ENCODE measurements at regions not wholly inside any gene's neighbourhood (a gene's known extent, or its start where the extent isn't known, plus 50 kb on each side); places are given as distances from the start of the nearest gene placed in this dataset.
"Not testable (repeated sequence)": the region's sequence is repeated elsewhere in the genome, so short reads cannot be mapped to it uniquely, and the experiment has no call there.

DNA sequence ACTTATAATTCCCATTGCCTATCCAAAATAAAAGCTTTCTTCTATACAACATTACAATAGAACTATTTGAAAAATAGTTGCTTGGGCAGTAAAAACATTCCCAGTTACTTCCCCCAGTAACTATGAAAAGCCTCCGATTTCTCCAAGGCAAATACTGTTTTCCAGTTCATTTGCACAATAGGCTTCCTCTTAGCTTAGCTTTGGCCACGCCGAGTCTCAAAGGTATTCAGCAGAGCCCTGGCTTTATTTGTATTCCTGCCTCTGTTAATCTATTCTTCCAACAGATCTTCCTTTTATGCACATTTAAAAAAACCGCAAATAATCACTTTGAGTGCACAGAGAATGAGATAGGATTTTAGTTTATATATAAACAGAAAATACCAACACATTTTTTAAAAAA, 836.8 kb upstream of the VRK2 start:
- Histone ChIP-seq H3K27me3 (ENCODE audit: control insufficient read depth in 2 of 2, insufficient read depth in 2 of 2, low read length in 2 of 2) (no peaks in the 10 kb centered on the region), H3K27ac (ENCODE audit: low read depth, low read length) (no peak overlapping the region), H3K36me3 (ENCODE audit: control insufficient read depth in 2 of 3, insufficient read depth in 3 of 3, low read length in 3 of 3) (no peaks in the 10 kb centered on the region), H3K4me3 (ENCODE audit: low read length) (no peak overlapping the region), H3K4me1 (ENCODE audit: control insufficient read depth in 2 of 2, insufficient read depth in 2 of 2, low read length in 2 of 2) (no peaks in the 10 kb centered on the region), H3K9me3 (ENCODE audit: control insufficient read depth in 2 of 3, low read length in 3 of 3) (no peaks in the 10 kb centered on the region)
- no peak for DNase-seq
- Mint-ChIP-seq H3K4me1 (no peaks in the 10 kb centered on the region), H3K36me3 (peaks cover 0 to 9% (median 0%) of the 10 kb centered on the region in 5 donors), H3K9me3 (peaks cover 0 to 25% (median 7%) of the 10 kb centered on the region in 11 donors), H3K27ac (no peak overlapping the region), H3K27me3 (no peaks in the 10 kb centered on the region), H3K4me3 (no peak overlapping the region)
- ATAC-seq, result no peak
- intact Hi-C loops (cut with micrococcal nuclease), result no loop called here
- ChIA-PET CTCF (no interaction called here), POLR2A (no interaction called here)

DNA sequence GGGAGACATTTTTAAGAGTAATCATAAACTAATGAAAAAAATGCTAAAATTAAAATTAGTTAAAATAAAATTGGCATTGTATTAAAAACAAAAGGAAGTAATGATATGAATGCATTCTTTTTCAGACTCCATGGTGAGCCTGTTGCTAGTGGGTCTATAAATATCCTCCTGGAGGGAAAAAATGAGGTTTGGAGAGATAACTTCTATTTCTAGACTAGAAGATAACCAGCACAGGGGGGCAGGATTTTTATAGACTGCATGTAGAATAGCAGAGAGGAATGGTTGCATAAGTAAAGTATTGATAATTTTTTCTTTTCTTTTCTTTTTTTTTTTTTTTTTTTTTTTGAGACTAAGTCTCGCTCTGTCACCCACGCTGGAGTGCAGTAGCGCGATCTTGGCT, 835.8 kb upstream of the VRK2 start:
- no peaks in the 10 kb centered on the region for H3K27me3 Mint-ChIP-seq
- Histone ChIP-seq H3K9me3 (ENCODE audit: control insufficient read depth in 2 of 3, low read length in 3 of 3) (no peaks in the 10 kb centered on the region), H3K4me3 (ENCODE audit: low read length) (no peak overlapping the region), H3K4me1 (ENCODE audit: control insufficient read depth in 2 of 2, insufficient read depth in 2 of 2, low read length in 2 of 2) (no peaks in the 10 kb centered on the region), H3K36me3 (ENCODE audit: control insufficient read depth in 2 of 3, insufficient read depth in 3 of 3, low read length in 3 of 3) (no peaks in the 10 kb centered on the region), H3K27ac (ENCODE audit: low read depth, low read length) (no peak overlapping the region), H3K27me3 (ENCODE audit: control insufficient read depth in 2 of 2, insufficient read depth in 2 of 2, low read length in 2 of 2) (no peaks in the 10 kb centered on the region)
- ATAC-seq (no peak), DNase-seq (no peak)
- no peak overlapping the region for H3K27ac Mint-ChIP-seq
- POLR2A ChIA-PET, result no interaction called here
- H3K9me3 Mint-ChIP-seq, result peaks cover 0 to 25% (median 6%) of the 10 kb centered on the region in 11 donors
- H3K4me3 Mint-ChIP-seq, result no peak overlapping the region
- intact Hi-C loops (cut with micrococcal nuclease), result no loop called here
- CTCF ChIA-PET, result no interaction called here
- peaks cover 0 to 9% (median 0%) of the 10 kb centered on the region in 5 donors for H3K36me3 Mint-ChIP-seq
- H3K4me1 Mint-ChIP-seq, result no peaks in the 10 kb centered on the region

DNA sequence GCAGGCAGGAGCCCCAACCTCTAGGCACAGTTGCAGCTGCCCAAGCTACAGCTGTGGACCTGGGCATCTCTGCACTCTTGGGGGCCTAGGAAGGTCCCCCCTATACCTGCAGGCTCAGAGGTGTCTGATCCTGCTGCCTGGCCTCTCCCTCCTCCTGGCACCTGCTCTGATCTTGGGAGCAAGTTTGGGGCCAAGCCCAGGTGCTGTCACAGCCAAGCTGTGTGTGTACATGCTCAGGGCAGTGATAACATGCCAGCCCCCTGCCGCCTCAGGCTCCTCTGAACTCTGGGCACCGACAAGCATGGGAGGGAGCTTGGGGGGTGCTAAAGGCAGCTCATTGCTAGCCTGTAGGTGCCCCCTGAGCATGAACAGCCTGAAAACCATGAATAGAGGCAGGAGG, 829.6 kb upstream of the VRK2 start:
- H3K36me3 ChIP-seq (ENCODE audit: control insufficient read depth in 2 of 3, insufficient read depth in 3 of 3, low read length in 3 of 3), result no peaks in the 10 kb centered on the region
- no peak overlapping the region for H3K27ac ChIP-seq (ENCODE audit: low read depth, low read length)
- Mint-ChIP-seq H3K4me3 (no peak overlapping the region), H3K4me1 (no peaks in the 10 kb centered on the region), H3K27me3 (no peaks in the 10 kb centered on the region), H3K27ac (no peak overlapping the region), H3K9me3 (peaks cover 7 to 40% (median 18%) of the 10 kb centered on the region in 11 donors), H3K36me3 (peaks cover 0 to 13% (median 0%) of the 10 kb centered on the region in 5 donors)
- H3K4me3 ChIP-seq (ENCODE audit: low read length), result no peak overlapping the region
- CTCF ChIA-PET, result no interaction called here
- POLR2A ChIA-PET, result no interaction called here
- H3K9me3 ChIP-seq (ENCODE audit: control insufficient read depth in 2 of 3, low read length in 3 of 3), result peaks cover 0 to 10% (median 0%) of the 10 kb centered on the region in 3 experiments
- DNase-seq (no peak), ATAC-seq (no peak)
- intact Hi-C loops (cut with micrococcal nuclease), result no loop called here
- no peaks in the 10 kb centered on the region for H3K4me1 ChIP-seq (ENCODE audit: control insufficient read depth in 2 of 2, insufficient read depth in 2 of 2, low read length in 2 of 2)
- no peaks in the 10 kb centered on the region for H3K27me3 ChIP-seq (ENCODE audit: control insufficient read depth in 2 of 2, insufficient read depth in 2 of 2, low read length in 2 of 2)

DNA sequence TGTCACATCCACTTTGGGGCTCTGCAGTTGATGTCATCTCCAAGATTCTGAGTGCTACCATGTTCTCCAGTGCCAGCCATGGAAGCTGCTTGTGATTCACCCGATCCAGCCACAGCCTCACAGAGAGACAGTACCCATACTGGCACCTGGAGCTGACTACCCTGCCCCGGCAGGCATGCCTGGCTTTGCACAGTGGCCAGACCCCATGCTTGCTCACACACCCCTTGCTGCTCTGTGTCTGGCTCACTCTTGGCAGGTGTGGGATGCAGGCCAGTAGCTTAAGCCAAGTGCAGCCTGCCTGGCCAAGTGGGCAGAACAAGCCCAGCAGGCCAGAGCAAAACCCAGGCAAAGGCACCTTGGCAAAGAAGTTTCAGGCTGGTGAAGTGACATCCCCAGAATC, 828.4 kb upstream of the VRK2 start:
- H3K36me3 Mint-ChIP-seq, result peaks cover 0 to 6% (median 0%) of the 10 kb centered on the region in 5 donors
- intact Hi-C loops (cut with micrococcal nuclease), result no loop called here
- ATAC-seq, result no peak

DNA sequence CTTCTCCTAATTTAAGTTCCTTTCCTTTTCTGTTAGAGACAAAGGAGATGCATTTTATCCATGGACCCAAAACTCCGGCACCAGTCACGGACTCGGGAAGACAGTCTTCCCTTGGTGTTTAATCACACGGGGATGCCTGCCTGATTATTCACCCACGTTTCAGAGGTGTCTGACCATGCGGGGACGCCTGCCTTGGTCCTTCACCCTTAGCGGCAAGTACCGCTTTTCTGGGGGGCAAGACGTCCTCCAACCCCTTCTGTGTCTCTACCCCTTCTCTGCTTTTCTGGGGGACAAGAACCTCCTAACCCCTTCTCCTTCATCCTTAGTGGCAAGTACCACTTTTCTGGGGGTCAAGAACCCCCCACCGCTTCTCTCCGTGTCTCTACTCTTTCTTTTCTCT, 816.9 kb upstream of the VRK2 start:
- H3K27ac ChIP-seq (ENCODE audit: low read depth, low read length); H3K27ac Mint-ChIP-seq; H3K4me3 Mint-ChIP-seq; H3K36me3 ChIP-seq (ENCODE audit: control insufficient read depth in 2 of 3, insufficient read depth in 3 of 3, low read length in 3 of 3); DNase-seq; H3K27me3 Mint-ChIP-seq; H3K27me3 ChIP-seq (ENCODE audit: control insufficient read depth in 2 of 2, insufficient read depth in 2 of 2, low read length in 2 of 2); POLR2A ChIA-PET; ATAC-seq; CTCF ChIA-PET; H3K4me1 ChIP-seq (ENCODE audit: control insufficient read depth in 2 of 2, insufficient read depth in 2 of 2, low read length in 2 of 2); H3K4me3 ChIP-seq (ENCODE audit: low read length); H3K9me3 ChIP-seq (ENCODE audit: control insufficient read depth in 2 of 3, low read length in 3 of 3); H3K4me1 Mint-ChIP-seq; H3K36me3 Mint-ChIP-seq; intact Hi-C loops (cut with micrococcal nuclease): not testable (repeated sequence)
- peaks cover 0 to 15% (median 7%) of the 10 kb centered on the region in 11 donors for H3K9me3 Mint-ChIP-seq

More for the DNA sequence above, 828.4 kb upstream of the VRK2 start:
- no peaks in the 10 kb centered on the region for H3K27me3 ChIP-seq (ENCODE audit: control insufficient read depth in 2 of 2, insufficient read depth in 2 of 2, low read length in 2 of 2)
- CTCF ChIA-PET, result no interaction called here
- H3K36me3 ChIP-seq (ENCODE audit: control insufficient read depth in 2 of 3, insufficient read depth in 3 of 3, low read length in 3 of 3), result no peaks in the 10 kb centered on the region
- no peak for DNase-seq
- POLR2A ChIA-PET, result no interaction called here
- H3K27ac ChIP-seq (ENCODE audit: low read depth, low read length), result no peak overlapping the region
- no peaks in the 10 kb centered on the region for H3K4me1 ChIP-seq (ENCODE audit: control insufficient read depth in 2 of 2, insufficient read depth in 2 of 2, low read length in 2 of 2)
- peaks cover 0 to 10% (median 0%) of the 10 kb centered on the region in 3 experiments for H3K9me3 ChIP-seq (ENCODE audit: control insufficient read depth in 2 of 3, low read length in 3 of 3)
- Mint-ChIP-seq H3K9me3 (peaks cover 2 to 32% (median 10%) of the 10 kb centered on the region in 11 donors), H3K4me1 (no peaks in the 10 kb centered on the region), H3K27ac (no peak overlapping the region), H3K4me3 (no peak overlapping the region), H3K27me3 (no peaks in the 10 kb centered on the region)
- no peak overlapping the region for H3K4me3 ChIP-seq (ENCODE audit: low read length)

DNA sequence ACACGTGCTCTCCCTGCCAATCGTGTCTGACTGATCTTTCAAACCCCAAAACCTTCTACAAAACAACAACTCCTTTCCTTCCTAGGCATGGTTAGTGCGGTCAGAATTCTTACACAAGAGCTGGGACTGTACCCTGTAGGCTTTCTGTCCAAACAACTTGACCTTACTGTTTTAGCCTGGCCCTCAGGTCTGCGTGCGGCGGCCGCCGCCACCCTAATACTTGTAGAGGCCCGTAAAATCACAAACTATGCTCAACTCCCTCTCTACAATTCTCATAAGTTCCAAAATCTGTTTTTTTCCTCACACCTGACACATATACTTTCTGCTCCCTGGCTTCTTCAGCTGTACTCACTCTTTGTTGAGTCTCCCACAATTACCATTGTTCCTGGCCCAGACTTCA, 814.3 kb upstream of the VRK2 start:
- intact Hi-C loops (cut with micrococcal nuclease), result not testable (repeated sequence)

DNA sequence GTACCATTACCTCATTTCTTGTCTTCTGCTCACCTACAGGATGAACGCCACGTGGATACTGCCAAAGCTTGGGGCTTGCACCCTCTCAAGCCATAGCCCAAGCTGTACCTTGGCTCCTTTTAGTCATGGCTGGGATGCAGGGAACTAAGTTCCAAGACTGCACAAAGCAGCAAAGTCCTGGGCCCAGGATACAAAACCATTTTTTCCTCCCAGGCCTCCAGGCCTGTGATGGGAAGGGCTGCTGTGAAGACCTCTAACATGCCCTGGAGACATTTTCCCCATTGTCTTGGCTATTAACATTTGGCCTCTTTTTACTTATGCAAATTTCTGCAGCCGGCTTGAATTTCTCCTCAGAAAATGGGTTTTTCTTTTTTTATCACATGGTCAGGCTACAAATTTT, 795.1 kb upstream of the VRK2 start:
- ATAC-seq; H3K36me3 ChIP-seq (ENCODE audit: control insufficient read depth in 2 of 3, insufficient read depth in 3 of 3, low read length in 3 of 3); H3K4me1 Mint-ChIP-seq; H3K27ac Mint-ChIP-seq; H3K27me3 Mint-ChIP-seq; H3K27ac ChIP-seq (ENCODE audit: low read depth, low read length); H3K27me3 ChIP-seq (ENCODE audit: control insufficient read depth in 2 of 2, insufficient read depth in 2 of 2, low read length in 2 of 2); intact Hi-C loops (cut with micrococcal nuclease); POLR2A ChIA-PET; H3K4me3 Mint-ChIP-seq; H3K4me1 ChIP-seq (ENCODE audit: control insufficient read depth in 2 of 2, insufficient read depth in 2 of 2, low read length in 2 of 2); H3K36me3 Mint-ChIP-seq; DNase-seq; CTCF ChIA-PET; H3K4me3 ChIP-seq (ENCODE audit: low read length); H3K9me3 ChIP-seq (ENCODE audit: control insufficient read depth in 2 of 3, low read length in 3 of 3): not testable (repeated sequence)
- peaks cover 16 to 63% (median 23%) of the 10 kb centered on the region in 11 donors for H3K9me3 Mint-ChIP-seq

More for the DNA sequence above, 814.3 kb upstream of the VRK2 start:
- DNase-seq; CTCF ChIA-PET; H3K36me3 ChIP-seq (ENCODE audit: control insufficient read depth in 2 of 3, insufficient read depth in 3 of 3, low read length in 3 of 3); H3K27ac ChIP-seq (ENCODE audit: low read depth, low read length); H3K9me3 ChIP-seq (ENCODE audit: control insufficient read depth in 2 of 3, low read length in 3 of 3); H3K27me3 ChIP-seq (ENCODE audit: control insufficient read depth in 2 of 2, insufficient read depth in 2 of 2, low read length in 2 of 2); ATAC-seq; H3K27ac Mint-ChIP-seq; H3K4me1 ChIP-seq (ENCODE audit: control insufficient read depth in 2 of 2, insufficient read depth in 2 of 2, low read length in 2 of 2); POLR2A ChIA-PET; H3K4me1 Mint-ChIP-seq; H3K4me3 ChIP-seq (ENCODE audit: low read length); H3K36me3 Mint-ChIP-seq; H3K27me3 Mint-ChIP-seq; H3K4me3 Mint-ChIP-seq: not testable (repeated sequence)
- H3K9me3 Mint-ChIP-seq, result peaks cover 0 to 15% (median 6%) of the 10 kb centered on the region in 11 donors

Data from naive thymus-derived CD4-positive, alpha-beta T cell (primary cell).